HepG2 (cell line): ENCODE measurements at regions not wholly inside any gene's neighbourhood (a gene's known extent, or its start where the extent isn't known, plus 50 kb on each side); places are given as distances from the start of the nearest gene placed in this dataset.

ENCODE experiments used
- ATAC-seq: fragments of 200-7000 bp; cut with Tn5 transposase; 3 replicates; pipeline ENCODE4 v1.9.1; 2020; ENCODE audit warnings: mild to moderate bottlenecking, moderate library complexity
- BruUV-seq: library from RNA; stranded (reverse); fragments of 400-500 nt; replicated peaks from 2 replicates; lab custom pipeline; 2021; lab: Mats Ljungman, UMichigan
- CTCF ChIA-PET: fragments of 300-600 bp; formaldehyde crosslinking; extraction: SDS; loops from one replicate; lab custom pipeline; 2021; ENCODE audit warnings: low total read pairs, inconsistent platforms, low intra/inter-chr PET ratio; lab: Yijun Ruan, JAX
- POLR2A ChIA-PET: fragments of 350-600 bp; sonication (Branson Sonifier 250); formaldehyde crosslinking; loops from one replicate; lab custom pipeline; 2020; ENCODE audit warnings: antibody characterized with exemption, inconsistent platforms; lab: Yijun Ruan, JAX
- DNase-seq: peaks from one replicate; pipeline ENCODE4 v3.0.0-alpha.2; 2015; ENCODE audit warnings: low spot score
- FAIRE-seq: peaks from 3 replicates; lab custom pipeline; 2011; peaks lifted over from hg19 to GRCh38; lab: Jason Lieb, UNC
- H2AFZ ChIP-seq: one replicate; pipeline ENCODE4 v1.6.1; 2011; ENCODE audit warnings: low read length, inconsistent platforms
- H3K27ac ChIP-seq: fragments of 300-600 bp; 3 replicates; pipeline ENCODE4 v1.8.0; 2011; ENCODE audit warnings: mixed run types, mild to moderate bottlenecking, mixed read lengths, low read length, inconsistent platforms; ENCODE audit not compliant: insufficient read depth; ENCODE audit errors: extremely low read length
- H3K27me3 ChIP-seq, 2 experiments: fragments of 200-600 bp in 1 of 2; 2 replicates in 1 of 2; 3 replicates in 1 of 2; pipeline versions ENCODE4 v1.6.0 to v1.8.0; 2011; ENCODE audit warnings: low read length in 2 of 2, mild to moderate bottlenecking in 2 of 2, moderate library complexity in 2 of 2, inconsistent platforms in 1 of 2; ENCODE audit not compliant: insufficient read depth in 2 of 2, control insufficient read depth in 1 of 2
- H3K36me3 ChIP-seq, 2 experiments: fragments of 200-600 bp in 1 of 2; replicated peaks in 1 of 2; 2 replicates in 1 of 2; 3 replicates in 1 of 2; pipeline versions ENCODE4 v1.5.1 to v1.8.0; 2011; ENCODE audit warnings: low read length in 2 of 2, inconsistent platforms in 1 of 2; ENCODE audit not compliant: insufficient read depth in 2 of 2, control insufficient read depth in 1 of 2
- H3K4me1 ChIP-seq: 2 replicates; pipeline ENCODE4 v1.5.1; 2012; ENCODE audit warnings: low read length, inconsistent platforms; ENCODE audit not compliant: insufficient read depth
- H3K4me2 ChIP-seq: 2 replicates; pipeline ENCODE4 v1.6.0; 2011; ENCODE audit warnings: low read depth, low read length, inconsistent platforms
- H3K4me3 ChIP-seq, 3 experiments: fragments of 200-600 bp in 1 of 3; sonication (generic), shearing (Covaris generic) in 1 of 3; replicated peaks in 1 of 3; 2 replicates each; pipeline ENCODE4 v1.5.1; 2011 to 2016; ENCODE audit warnings: low read length in 3 of 3, inconsistent platforms in 2 of 3, low read depth in 2 of 3, mild to moderate bottlenecking in 2 of 3, control low read depth in 1 of 3, mixed read lengths in 1 of 3; ENCODE audit not compliant: insufficient read depth in 1 of 3
- H3K79me2 ChIP-seq: one replicate; pipeline ENCODE4 v1.6.1; 2011; ENCODE audit warnings: low read length, inconsistent platforms; ENCODE audit not compliant: insufficient read depth
- H3K9ac ChIP-seq: 2 replicates; pipeline ENCODE4 v1.6.0; 2011; ENCODE audit warnings: mild to moderate bottlenecking, low read depth, low read length, inconsistent platforms; ENCODE audit not compliant: insufficient read depth
- H3K9me3 ChIP-seq: 2 replicates; pipeline ENCODE4 v1.5.1; 2012; ENCODE audit warnings: mild to moderate bottlenecking, low read length
- H4K20me1 ChIP-seq: 2 replicates; pipeline ENCODE4 v1.6.0; 2011; ENCODE audit warnings: inconsistent platforms, mild to moderate bottlenecking, low read length, moderate library complexity; ENCODE audit not compliant: insufficient read depth
- AGO1 ChIP-seq: fragments of 200-400 bp; formaldehyde crosslinking; IDR thresholded peaks from 2 replicates; pipeline ENCODE4 v1.6.1; 2017; ENCODE audit warnings: mild to moderate bottlenecking, low read depth, low read length, moderate library complexity; ENCODE audit not compliant: poor library complexity, severe bottlenecking
- ATF7 ChIP-seq, 2 experiments: fragments of 450-650 bp in 1 of 2; sonication (generic) in 1 of 2; formaldehyde crosslinking in 1 of 2; IDR thresholded peaks; 2 replicates each; pipeline versions ENCODE4 v1.4.0 to v1.6.1; 2016 to 2020; ENCODE audit warnings: antibody characterized with exemption in 1 of 2, mild to moderate bottlenecking in 1 of 2, missing genetic modification reagents in 1 of 2
- ATM ChIP-seq: fragments of 450-650 bp; IDR thresholded peaks from 2 replicates; pipeline ENCODE4 v1.7.1; 2017; ENCODE audit warnings: mild to moderate bottlenecking, borderline replicate concordance
- DR1 ChIP-seq: sonication (generic); formaldehyde crosslinking; IDR thresholded peaks from 2 replicates; pipeline ENCODE4 v1.8.0; 2021; ENCODE audit warnings: mild to moderate bottlenecking, missing genetic modification reagents, inconsistent platforms
- MAFF ChIP-seq: IDR thresholded peaks from 2 replicates; pipeline ENCODE4 v1.6.1; 2011; ENCODE audit warnings: low read depth, low read length, improper control_type of control experiment
- MAFK ChIP-seq, 2 experiments: IDR thresholded peaks in 1 of 2; conservative IDR thresholded peaks in 1 of 2; 2 replicates each; pipeline ENCODE4 v1.6.1; 2011; ENCODE audit warnings: improper control_type of control experiment in 2 of 2, low read length in 2 of 2
- MED13 ChIP-seq: sonication (generic); formaldehyde crosslinking; IDR thresholded peaks from 2 replicates; pipeline ENCODE4 v1.5.0; 2020; ENCODE audit warnings: missing genetic modification reagents
- MTERF4 ChIP-seq: sonication (generic); formaldehyde crosslinking; IDR thresholded peaks from 2 replicates; pipeline ENCODE4 v1.8.0; 2023; ENCODE audit warnings: mild to moderate bottlenecking, missing genetic modification reagents
- MXI1 ChIP-seq: IDR thresholded peaks from 3 replicates; pipeline ENCODE4 v1.6.1; 2012; ENCODE audit warnings: low read depth, low read length, inconsistent platforms, borderline replicate concordance
- SUZ12 ChIP-seq: fragments of 150-350 bp; IDR thresholded peaks from 2 replicates; pipeline ENCODE4 v1.6.1; 2014; ENCODE audit warnings: low read depth, low read length
- ZBTB46 ChIP-seq: sonication (generic); formaldehyde crosslinking; IDR thresholded peaks from 2 replicates; pipeline ENCODE4 v1.4.0; 2020; ENCODE audit warnings: mild to moderate bottlenecking, missing genetic modification reagents, borderline replicate concordance
- ZNF143 ChIP-seq: sonication (generic); formaldehyde crosslinking; IDR thresholded peaks from 2 replicates; pipeline ENCODE4 v1.4.0; 2020; ENCODE audit warnings: missing genetic modification reagents
- ZNF263 ChIP-seq: sonication (generic); formaldehyde crosslinking; IDR thresholded peaks from 2 replicates; pipeline ENCODE4 v1.4.0; 2020; ENCODE audit warnings: missing genetic modification reagents
- ZXDC ChIP-seq: sonication (generic); formaldehyde crosslinking; IDR thresholded peaks from 2 replicates; pipeline ENCODE4 v1.5.0; 2020; ENCODE audit warnings: mild to moderate bottlenecking, missing genetic modification reagents
- WGBS: methylation state at CpG from one replicate; pipeline ENCODE4 v1.1.6; 2017; ENCODE audit warnings: low lambda C conversion rate; 5-methylcytosine and 5-hydroxymethylcytosine counted together
- in situ Hi-C: cut with HindIII; loops from 2 replicates; pipeline ENCODE4 v1.10.0; 2017; ENCODE audit warnings: low pct_unique_long_range_greater_than_20kb; ENCODE audit not compliant: extremely low pct_ligation_motif_present
- intact Hi-C: fragments of 100-400 bp; cut with micrococcal nuclease; formaldehyde crosslinking; loops from one replicate; pipeline ENCODE4 v1.10.0; 2022; ENCODE audit not compliant: unreplicated experiment

- ATAC-seq = no peak
- H3K27me3 ChIP-seq = no peaks in the 10 kb centered on the region; a peak in 1 of 5 replicates
- H3K4me1 ChIP-seq = peaks cover 39% of the 10 kb centered on the region
- ChIA-PET POLR2A (no interaction called here), CTCF (no interaction called here)
- H2AFZ ChIP-seq = no peak overlapping the region
- no peak overlapping the region for H3K4me3 ChIP-seq
- no peaks in the 10 kb centered on the region for H3K36me3 ChIP-seq
- H3K4me2 ChIP-seq = no peak overlapping the region
- in situ Hi-C loops = no loop called here
- FAIRE-seq = no peak
- H4K20me1 ChIP-seq = no peaks in the 10 kb centered on the region
- H3K9me3 ChIP-seq = no peaks in the 10 kb centered on the region
- H3K79me2 ChIP-seq = no peaks in the 10 kb centered on the region
- no peak overlapping the region for H3K9ac ChIP-seq
- no peak overlapping the region for H3K27ac ChIP-seq
- WGBS = 45% methylated on average over 1 of the region's 1 CpG
- no peak for DNase-seq
- no TSS peak for BruUV-seq
- TF ChIP-seq MAFK (conservative IDR thresholded peaks at IDR 0.05 in 1 of 2, IDR thresholded peaks at IDR 0.05 in 1 of 2; ENCODE audit: low read length in 2 of 2) (peak; percentile 95 to 97), MED13 (no peak), ATM (no peak), MAFF (peak; percentile 95)
- intact Hi-C loops = no loop called here
These were observed 71.7 kb upstream of the EED start for GRCh38 chr11:86172894-86173293.

DNA sequence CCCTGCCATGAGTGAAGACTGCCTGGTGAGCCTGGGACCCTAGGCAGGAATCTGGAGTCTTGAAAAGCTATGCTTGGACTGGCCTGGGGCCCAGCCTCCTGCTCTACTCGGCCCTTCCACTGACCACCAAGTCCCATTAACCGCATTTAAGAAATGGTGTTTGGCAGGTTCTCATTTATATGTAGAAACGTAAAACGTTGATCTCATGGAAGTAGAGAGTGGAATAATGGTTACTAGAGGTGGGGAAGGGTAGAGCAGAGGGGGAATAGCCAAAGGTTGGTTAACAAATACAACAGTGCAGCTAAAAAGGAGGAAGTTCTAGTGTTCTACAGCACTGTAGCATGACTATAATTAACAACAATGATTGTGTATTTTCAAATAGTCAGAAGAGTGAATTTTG, 72.9 kb upstream of the EED start:
- TF ChIP-seq ATF7 (IDR thresholded peaks at IDR 0.05) = no peak
- no peak for TF ChIP-seq ATF7 (CRISPR knock-in tag; IDR thresholded peaks at IDR 0.05)
- no peak for TF ChIP-seq MTERF4 (CRISPR knock-in tag)
- no peak for TF ChIP-seq ZBTB46 (CRISPR knock-in tag)
- TF ChIP-seq SUZ12 = no peak
- no peak for TF ChIP-seq ZXDC
- TF ChIP-seq ZNF263 = no peak
- TF ChIP-seq DR1 (CRISPR knock-in tag) = no peak
- TF ChIP-seq MXI1 = no peak
- TF ChIP-seq ZNF143 (CRISPR knock-in tag) = no peak
- TF ChIP-seq AGO1 = no peak
- intact Hi-C loops = no loop called here
- FAIRE-seq = no peak
- ChIA-PET POLR2A (interaction anchor here (1.0 kb wide), 1 partner anchor 103 kb away, joined by 3 read pairs; the partner anchor contains the start of gene PICALM), CTCF (no interaction called here)
- no peak for ATAC-seq
- Histone ChIP-seq H3K27me3 (no peaks in the 10 kb centered on the region; a peak in 1 of 5 replicates), H4K20me1 (no peaks in the 10 kb centered on the region), H2AFZ (no peak overlapping the region), H3K79me2 (no peaks in the 10 kb centered on the region), H3K4me2 (no peak overlapping the region), H3K4me3 (no peak overlapping the region), H3K4me1 (peaks cover 36% of the 10 kb centered on the region), H3K27ac (no peak overlapping the region), H3K9ac (no peak overlapping the region), H3K36me3 (no peaks in the 10 kb centered on the region), H3K9me3 (no peaks in the 10 kb centered on the region)
- no peak for DNase-seq
- in situ Hi-C loops = no loop called here
- no TSS peak for BruUV-seq
- 57% methylated on average over 4 of the region's 4 CpGs for WGBS
